HCT116 (cell line): ENCODE measurements at regions not wholly inside any gene's neighbourhood (a gene's known extent, or its start where the extent isn't known, plus 50 kb on each side); places are given as distances from the start of the nearest gene placed in this dataset.

Experiments
- ATAC-seq: fragments of 200-7000 bp; cut with Tn5 transposase; 2 replicates; pipeline ENCODE4 v1.9.1; 2020; ENCODE audit warnings: mild to moderate bottlenecking, moderate library complexity
- BruUV-seq: library from RNA; stranded (reverse); fragments of 400-500 nt; replicated peaks from 2 replicates; lab custom pipeline; 2021; lab: Mats Ljungman, UMichigan
- CTCF ChIA-PET: fragments of 300-600 bp; sonication (Branson Sonifier 250); formaldehyde crosslinking; loops from one replicate; lab custom pipeline; 2021; ENCODE audit warnings: antibody characterized with exemption; lab: Charles Lee
- POLR2A ChIA-PET: fragments of 300-600, 350-600 bp; sonication (Branson Sonifier 250); formaldehyde crosslinking; loops from one replicate; lab custom pipeline; 2021; ENCODE audit warnings: antibody characterized with exemption; lab: Charles Lee
- RAD21 ChIA-PET, 2 experiments: fragments of 300-600 bp; sonication (Branson Sonifier 250); formaldehyde crosslinking; loops; one replicate each; lab custom pipeline; 2023; ENCODE audit warnings: low total read pairs in 2 of 2; ENCODE audit not compliant: uncharacterized antibody in 2 of 2, unreplicated experiment in 2 of 2, low non-redundant PET in 1 of 2; lab: Charles Lee
- DNase-seq: peaks from one replicate; pipeline ENCODE4 v3.0.0-alpha.2; 2010; ENCODE audit warnings: low read depth, low spot score
- H2AFZ ChIP-seq: fragments of 200-600 bp; shearing (Covaris generic), sonication (generic); 2 replicates; pipeline ENCODE4 v1.6.1; 2017; ENCODE audit warnings: low read depth, mixed run types, mixed read lengths, antibody characterized with exemption, low read length; ENCODE audit not compliant: poor library complexity, severe bottlenecking
- H3K27ac ChIP-seq: 2 replicates; pipeline ENCODE4 v1.5.1; 2012; ENCODE audit warnings: low read depth, low read length
- H3K27me3 ChIP-seq: fragments of 200-600 bp; sonication (generic); 2 replicates; pipeline ENCODE4 v1.6.1; 2016; ENCODE audit warnings: mixed run types, low read length, mixed read lengths; ENCODE audit not compliant: insufficient read depth
- H3K36me3 ChIP-seq, 2 experiments: fragments of 200-500 bp in 1 of 2; fragments of 200-600 bp in 1 of 2; sonication (Bioruptor generic) in 1 of 2; sonication (generic) in 1 of 2; 2 replicates each; pipeline versions ENCODE4 v1.5.1 to v1.6.1; 2014 to 2016; ENCODE audit warnings: low read length in 2 of 2, inconsistent platforms in 1 of 2, mixed read lengths in 1 of 2, mixed run types in 1 of 2; ENCODE audit not compliant: insufficient read depth in 2 of 2, control insufficient read depth in 1 of 2
- H3K4me1 ChIP-seq, 2 experiments: fragments of 200-600 bp in 1 of 2; sonication (generic) in 1 of 2; 2 replicates each; pipeline versions ENCODE4 v1.5.1 to v1.6.1; 2012 to 2017; ENCODE audit warnings: low read length in 2 of 2, inconsistent platforms in 1 of 2, mild to moderate bottlenecking in 1 of 2, mixed read lengths in 1 of 2, mixed run types in 1 of 2, moderate library complexity in 1 of 2; ENCODE audit not compliant: insufficient read depth in 2 of 2, control insufficient read depth in 1 of 2
- H3K4me2 ChIP-seq: fragments of 200-600 bp; sonication (generic); 2 replicates; pipeline ENCODE4 v1.6.1; 2017; ENCODE audit warnings: mixed run types, low read length, mixed read lengths
- H3K4me3 ChIP-seq, 2 experiments: fragments of 200-600 bp in 1 of 2; sonication (generic) in 1 of 2; replicated peaks in 1 of 2; 2 replicates each; pipeline ENCODE4 v1.5.1; 2011 to 2016; ENCODE audit warnings: low read length in 2 of 2, control low read depth in 1 of 2, low read depth in 1 of 2, mild to moderate bottlenecking in 1 of 2, mixed read lengths in 1 of 2, mixed run types in 1 of 2
- H3K79me2 ChIP-seq: fragments of 200-600 bp; sonication (generic); 2 replicates; pipeline ENCODE4 v1.6.1; 2017; ENCODE audit warnings: mild to moderate bottlenecking, mixed run types, low read length, moderate library complexity, mixed read lengths; ENCODE audit not compliant: insufficient read depth
- H3K9ac ChIP-seq: fragments of 200-600 bp; sonication (generic); 2 replicates; pipeline ENCODE4 v1.6.1; 2016; ENCODE audit warnings: low read length, mixed read lengths
- H3K9me2 ChIP-seq: fragments of 200-600 bp; sonication (generic), shearing (Covaris generic); 2 replicates; pipeline ENCODE4 v1.6.1; 2017; ENCODE audit warnings: mixed run types, mild to moderate bottlenecking, moderate library complexity; ENCODE audit not compliant: insufficient read depth
- H3K9me3 ChIP-seq, 2 experiments: fragments of 200-500 bp in 1 of 2; fragments of 200-600 bp in 1 of 2; sonication (Bioruptor generic) in 1 of 2; sonication (generic) in 1 of 2; 2 replicates each; pipeline ENCODE4 v1.6.1; 2014 to 2017; ENCODE audit warnings: low read length in 2 of 2, mixed read lengths in 2 of 2, inconsistent platforms in 1 of 2, low read depth in 1 of 2, mild to moderate bottlenecking in 1 of 2, mixed run types in 1 of 2, moderate library complexity in 1 of 2; ENCODE audit not compliant: control insufficient read depth in 1 of 2, insufficient read depth in 1 of 2
- H4K20me1 ChIP-seq: fragments of 200-600 bp; sonication (generic), shearing (Covaris generic); 2 replicates; pipeline ENCODE4 v1.6.1; 2017; ENCODE audit warnings: mixed run types, mild to moderate bottlenecking, moderate library complexity; ENCODE audit not compliant: insufficient read depth
- CBX3 ChIP-seq: IDR thresholded peaks from 2 replicates; pipeline ENCODE4 v1.6.1; 2012; ENCODE audit warnings: low read depth
- CEBPB ChIP-seq: IDR thresholded peaks from 2 replicates; pipeline ENCODE4 v1.6.1; 2012; ENCODE audit warnings: low read depth
- EZH2 ChIP-seq: fragments of 200-600 bp; sonication (generic); IDR thresholded peaks from 2 replicates; pipeline ENCODE4 v1.6.1; 2017; ENCODE audit warnings: antibody characterized with exemption, mixed run types
- JUND ChIP-seq: IDR thresholded peaks from 2 replicates; pipeline ENCODE4 v1.6.1; 2012
- POLR2A ChIP-seq: IDR thresholded peaks from 2 replicates; pipeline ENCODE4 v1.7.0; 2011; ENCODE audit warnings: borderline replicate concordance; ENCODE audit not compliant: insufficient read depth, insufficient read length; ENCODE audit errors: extremely low read depth
- RAD21 ChIP-seq: IDR thresholded peaks from 2 replicates; pipeline ENCODE4 v1.6.1; 2012; ENCODE audit warnings: low read depth, mild to moderate bottlenecking
- REST ChIP-seq: IDR thresholded peaks from 2 replicates; pipeline ENCODE4 v1.6.1; 2012; ENCODE audit warnings: low read depth
- SP1 ChIP-seq: IDR thresholded peaks from 2 replicates; pipeline ENCODE4 v1.6.1; 2012; ENCODE audit warnings: low read depth
- TCF7L2 ChIP-seq: IDR thresholded peaks from 2 replicates; pipeline ENCODE4 v1.7.0; 2011; ENCODE audit warnings: borderline replicate concordance, inconsistent platforms; ENCODE audit not compliant: insufficient read depth, insufficient read length; ENCODE audit errors: extremely low read depth
- YY1 ChIP-seq: IDR thresholded peaks from 2 replicates; pipeline ENCODE4 v1.6.1; 2011; ENCODE audit warnings: low read length, low read depth, moderate library complexity, mild to moderate bottlenecking; ENCODE audit not compliant: insufficient replicate concordance; ENCODE audit errors: extremely low read depth
- ZFX ChIP-seq: fragments of 450-650 bp; IDR thresholded peaks from 2 replicates; pipeline ENCODE4 v1.6.1; 2017
- intact Hi-C: fragments of 100-400 bp; cut with micrococcal nuclease; formaldehyde crosslinking; loops from 2 replicates; pipeline ENCODE4 v1.10.0; 2022
- TF ChIP-seq, protein P1 (sequence below): IDR thresholded peaks from 2 replicates; pipeline ENCODE4 v1.6.1; 2011; ENCODE audit warnings: mild to moderate bottlenecking, low read length, moderate library complexity; ENCODE audit not compliant: insufficient replicate concordance; ENCODE audit errors: extremely low read depth

- Histone ChIP-seq H4K20me1 (no peaks in the 10 kb centered on the region), H3K4me1 (no peaks in the 10 kb centered on the region), H3K36me3 (no peaks in the 10 kb centered on the region), H3K9me2 (no peaks in the 10 kb centered on the region), H3K79me2 (no peaks in the 10 kb centered on the region), H3K4me3 (no peak overlapping the region), H3K27ac (no peak overlapping the region), H2AFZ (no peak overlapping the region), H3K27me3 (no peaks in the 10 kb centered on the region), H3K9me3 (no peaks in the 10 kb centered on the region), H3K4me2 (no peak overlapping the region), H3K9ac (no peak overlapping the region)
- intact Hi-C loops, result no loop called here
- no TSS peak for BruUV-seq
- ATAC-seq, result no peak
- POLR2A ChIA-PET, result no interaction called here
- no peak for DNase-seq
- CTCF ChIA-PET, result no interaction called here
- no peak for TF ChIP-seq SP1
- no peak for TF ChIP-seq TCF7L2
- no peak for TF ChIP-seq EZH2
- no peak for TF ChIP-seq CEBPB
- TF ChIP-seq ZFX, result no peak
- TF ChIP-seq YY1, result no peak
- no peak for TF ChIP-seq REST
- TF ChIP-seq RAD21, result no peak
- TF ChIP-seq POLR2A, result no peak
- TF ChIP-seq, protein P1, sequence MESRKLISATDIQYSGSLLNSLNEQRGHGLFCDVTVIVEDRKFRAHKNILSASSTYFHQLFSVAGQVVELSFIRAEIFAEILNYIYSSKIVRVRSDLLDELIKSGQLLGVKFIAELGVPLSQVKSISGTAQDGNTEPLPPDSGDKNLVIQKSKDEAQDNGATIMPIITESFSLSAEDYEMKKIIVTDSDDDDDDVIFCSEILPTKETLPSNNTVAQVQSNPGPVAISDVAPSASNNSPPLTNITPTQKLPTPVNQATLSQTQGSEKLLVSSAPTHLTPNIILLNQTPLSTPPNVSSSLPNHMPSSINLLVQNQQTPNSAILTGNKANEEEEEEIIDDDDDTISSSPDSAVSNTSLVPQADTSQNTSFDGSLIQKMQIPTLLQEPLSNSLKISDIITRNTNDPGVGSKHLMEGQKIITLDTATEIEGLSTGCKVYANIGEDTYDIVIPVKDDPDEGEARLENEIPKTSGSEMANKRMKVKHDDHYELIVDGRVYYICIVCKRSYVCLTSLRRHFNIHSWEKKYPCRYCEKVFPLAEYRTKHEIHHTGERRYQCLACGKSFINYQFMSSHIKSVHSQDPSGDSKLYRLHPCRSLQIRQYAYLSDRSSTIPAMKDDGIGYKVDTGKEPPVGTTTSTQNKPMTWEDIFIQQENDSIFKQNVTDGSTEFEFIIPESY, result no peak
- no peak for TF ChIP-seq CBX3
- TF ChIP-seq JUND, result no peak
- RAD21 ChIA-PET, result no interaction called here
Observed at GRCh38 chr5:51002368-51002767, 335.9 kb downstream of the PARP8 start.
